Body of pancreas (tissue), 4 donors: ENCODE measurements at regions not wholly inside any gene's neighbourhood (a gene's known extent, or its start where the extent isn't known, plus 50 kb on each side); places are given as distances from the start of the nearest gene placed in this dataset.

Experiments used
- POLR2A ChIP-seq, 3 donors: fragments of 450-650 bp; IDR thresholded peaks; one replicate each; pipeline ENCODE4 v1.6.1; 2016; ENCODE audit warnings: antibody characterized with exemption in 3 of 3, mild to moderate bottlenecking in 2 of 3
- TF ChIP-seq, protein P1 (sequence below), 7 experiments: fragments of 450-650 bp in 4 of 7; fragments of 200-600 bp in 3 of 7; sonication (generic) in 3 of 7; IDR thresholded peaks; one replicate each; pipeline ENCODE4 v1.5.1; 2016 to 2019; ENCODE audit warnings: antibody characterized with exemption in 7 of 7

DNA sequence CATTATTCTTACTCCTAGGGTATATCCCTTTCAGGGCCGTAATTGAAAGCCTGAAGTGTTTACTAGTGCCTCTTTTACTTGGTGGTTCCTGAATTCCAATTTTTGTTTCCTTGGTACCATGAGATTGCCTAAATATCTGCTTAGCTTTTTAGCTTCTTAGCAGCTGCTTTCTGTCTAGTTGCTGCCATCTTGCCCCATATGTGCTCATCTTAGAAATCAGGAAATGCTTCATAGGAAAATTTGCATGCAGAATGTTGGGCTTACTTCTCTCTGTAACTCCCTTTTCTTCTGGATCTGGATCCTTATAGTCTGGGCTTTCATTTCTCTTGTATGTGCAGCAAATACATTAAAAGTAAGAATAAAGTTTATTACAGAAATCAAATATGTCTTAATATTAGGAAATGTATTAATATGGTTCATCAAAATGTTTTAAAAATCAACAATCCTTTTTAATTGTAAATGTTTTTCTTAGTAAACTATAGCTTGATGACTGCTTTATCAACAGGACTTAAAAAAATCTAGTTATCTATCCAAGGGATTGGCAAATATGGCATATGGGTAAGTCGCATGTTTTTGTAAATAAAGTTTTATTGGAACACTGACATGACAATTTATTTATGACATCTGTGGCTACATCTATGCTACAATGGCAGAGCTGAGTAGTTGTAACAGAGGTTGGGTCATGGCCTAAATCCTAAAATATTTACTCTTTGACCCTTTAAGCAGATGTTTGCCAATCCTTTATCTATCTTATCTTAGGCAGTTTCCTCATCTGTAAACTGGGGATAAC, 73.5 kb upstream of the CDK6 start:
- TF ChIP-seq, protein P1, sequence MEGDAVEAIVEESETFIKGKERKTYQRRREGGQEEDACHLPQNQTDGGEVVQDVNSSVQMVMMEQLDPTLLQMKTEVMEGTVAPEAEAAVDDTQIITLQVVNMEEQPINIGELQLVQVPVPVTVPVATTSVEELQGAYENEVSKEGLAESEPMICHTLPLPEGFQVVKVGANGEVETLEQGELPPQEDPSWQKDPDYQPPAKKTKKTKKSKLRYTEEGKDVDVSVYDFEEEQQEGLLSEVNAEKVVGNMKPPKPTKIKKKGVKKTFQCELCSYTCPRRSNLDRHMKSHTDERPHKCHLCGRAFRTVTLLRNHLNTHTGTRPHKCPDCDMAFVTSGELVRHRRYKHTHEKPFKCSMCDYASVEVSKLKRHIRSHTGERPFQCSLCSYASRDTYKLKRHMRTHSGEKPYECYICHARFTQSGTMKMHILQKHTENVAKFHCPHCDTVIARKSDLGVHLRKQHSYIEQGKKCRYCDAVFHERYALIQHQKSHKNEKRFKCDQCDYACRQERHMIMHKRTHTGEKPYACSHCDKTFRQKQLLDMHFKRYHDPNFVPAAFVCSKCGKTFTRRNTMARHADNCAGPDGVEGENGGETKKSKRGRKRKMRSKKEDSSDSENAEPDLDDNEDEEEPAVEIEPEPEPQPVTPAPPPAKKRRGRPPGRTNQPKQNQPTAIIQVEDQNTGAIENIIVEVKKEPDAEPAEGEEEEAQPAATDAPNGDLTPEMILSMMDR (IDR thresholded peaks at IDR 0.05), result no peak
- TF ChIP-seq POLR2A (IDR thresholded peaks at IDR 0.05), result no peak
